KMS-11 (cell line): ENCODE measurements at regions not wholly inside any gene's neighbourhood (a gene's known extent, or its start where the extent isn't known, plus 50 kb on each side); places are given as distances from the start of the nearest gene placed in this dataset.

Experiments used
- H2AFZ ChIP-seq: fragments of 200-600 bp; sonication (generic); 2 replicates; pipeline ENCODE4 v1.6.1; 2016; ENCODE audit warnings: antibody characterized with exemption, mixed run types, low read depth
- H3K27ac ChIP-seq: fragments of 200-600 bp; sonication (generic); 2 replicates; pipeline ENCODE4 v1.6.1; 2016; ENCODE audit warnings: mild to moderate bottlenecking, mixed run types
- H3K27me3 ChIP-seq: fragments of 200-600 bp; sonication (generic); 2 replicates; pipeline ENCODE4 v1.6.1; 2017; ENCODE audit warnings: mild to moderate bottlenecking, low read depth, mixed run types, moderate library complexity; ENCODE audit not compliant: insufficient read depth
- H3K36me3 ChIP-seq: fragments of 200-600 bp; sonication (generic); 2 replicates; pipeline ENCODE4 v1.6.1; 2017; ENCODE audit warnings: mild to moderate bottlenecking, mixed run types; ENCODE audit not compliant: insufficient read depth
- H3K4me1 ChIP-seq: fragments of 200-600 bp; sonication (generic); 2 replicates; pipeline ENCODE4 v1.6.1; 2016; ENCODE audit warnings: mild to moderate bottlenecking, low read depth, mixed run types; ENCODE audit not compliant: poor library complexity, severe bottlenecking
- H3K4me2 ChIP-seq: fragments of 200-600 bp; sonication (generic); 2 replicates; pipeline ENCODE4 v1.7.0; 2016; ENCODE audit warnings: mild to moderate bottlenecking, mixed run types
- H3K4me3 ChIP-seq: fragments of 200-600 bp; sonication (generic); IDR thresholded peaks from 2 replicates; pipeline ENCODE4 v1.6.1; 2017; ENCODE audit warnings: low read depth, low read length, mixed read lengths; ENCODE audit not compliant: insufficient read depth
- H3K79me2 ChIP-seq: fragments of 200-600 bp; sonication (generic); 2 replicates; pipeline ENCODE4 v1.6.1; 2016; ENCODE audit warnings: low read depth, mixed run types; ENCODE audit not compliant: insufficient read depth
- H3K9ac ChIP-seq: fragments of 200-600 bp; sonication (generic); 2 replicates; pipeline ENCODE4 v1.6.1; 2016; ENCODE audit warnings: mild to moderate bottlenecking, mixed run types
- H4K20me1 ChIP-seq: fragments of 200-600 bp; sonication (generic); 2 replicates; pipeline ENCODE4 v1.6.1; 2016; ENCODE audit warnings: mild to moderate bottlenecking, mixed run types; ENCODE audit not compliant: insufficient read depth
- CTCF ChIP-seq: fragments of 200-600 bp; sonication (generic); conservative IDR thresholded peaks from 2 replicates; pipeline ENCODE4 v1.6.1; 2017; ENCODE audit warnings: low read depth, mild to moderate bottlenecking, antibody characterized with exemption, low read length, moderate library complexity, mixed read lengths

GRCh38 chr13:65302691-65303090 lies 1927.4 kb downstream of the PCDH9 start:
- no peaks in the 10 kb centered on the region for H3K4me1 ChIP-seq
- H4K20me1 ChIP-seq: no peaks in the 10 kb centered on the region
- H2AFZ ChIP-seq: no peak overlapping the region
- H3K27ac ChIP-seq: no peak overlapping the region
- no peak overlapping the region for H3K4me2 ChIP-seq
- no peaks in the 10 kb centered on the region for H3K79me2 ChIP-seq
- no peak overlapping the region for H3K9ac ChIP-seq
- H3K27me3 ChIP-seq: no peaks in the 10 kb centered on the region
- H3K4me3 ChIP-seq: no peak overlapping the region
- H3K36me3 ChIP-seq: no peaks in the 10 kb centered on the region
- TF ChIP-seq CTCF: no peak

- Histone ChIP-seq H3K4me2 (no peak overlapping the region), H2AFZ (no peak overlapping the region), H3K79me2 (no peaks in the 10 kb centered on the region), H3K36me3 (no peaks in the 10 kb centered on the region), H4K20me1 (no peaks in the 10 kb centered on the region), H3K27ac (no peak overlapping the region), H3K9ac (no peak overlapping the region), H3K4me1 (no peaks in the 10 kb centered on the region), H3K4me3 (no peak overlapping the region), H3K27me3 (no peaks in the 10 kb centered on the region)
- TF ChIP-seq CTCF: no peak
Measured at GRCh38 chr13:65301506-65301905, 1928.6 kb downstream of the PCDH9 start.

- no peak for TF ChIP-seq CTCF
- Histone ChIP-seq H3K79me2 (no peaks in the 10 kb centered on the region), H3K4me3 (no peak overlapping the region), H4K20me1 (no peaks in the 10 kb centered on the region), H3K9ac (no peak overlapping the region), H3K4me2 (no peak overlapping the region), H2AFZ (no peak overlapping the region), H3K27ac (no peak overlapping the region), H3K27me3 (no peaks in the 10 kb centered on the region), H3K36me3 (no peaks in the 10 kb centered on the region), H3K4me1 (no peaks in the 10 kb centered on the region)
Measured at GRCh38 chr13:65300220-65300619, 1929.9 kb downstream of the PCDH9 start.

GRCh38 chr13:65293530-65294198 lies 1936.5 kb downstream of the PCDH9 start:
- Histone ChIP-seq H4K20me1 (no peaks in the 10 kb centered on the region), H3K27ac (no peak overlapping the region), H3K4me3 (no peak overlapping the region), H3K36me3 (no peaks in the 10 kb centered on the region), H3K4me1 (no peaks in the 10 kb centered on the region), H2AFZ (no peak overlapping the region), H3K9ac (no peak overlapping the region), H3K79me2 (no peaks in the 10 kb centered on the region), H3K27me3 (no peaks in the 10 kb centered on the region), H3K4me2 (no peak overlapping the region)
- TF ChIP-seq CTCF: no peak
